Uterus (tissue), 3 donors: ENCODE measurements at regions not wholly inside any gene's neighbourhood (a gene's known extent, or its start where the extent isn't known, plus 50 kb on each side); places are given as distances from the start of the nearest gene placed in this dataset.
"Not testable (repeated sequence)": the region's sequence is repeated elsewhere in the genome, so short reads cannot be mapped to it uniquely, and the experiment has no call there.

Experiments
- DNase-seq, 2 donors: peaks; one replicate each; pipeline ENCODE4 v3.0.0-alpha.2; 2019 to 2020
- H3K27ac ChIP-seq, 2 donors: fragments of 200-600 bp; sonication (generic); 1 replicate in 1 of 2; 2 replicates in 1 of 2; pipeline ENCODE4 v1.5.1; 2016 to 2018
- H3K27me3 ChIP-seq, 2 donors: fragments of 200-600 bp; sonication (generic); one replicate each; pipeline ENCODE4 v1.5.1; 2018 to 2019; ENCODE audit warnings: control low read depth in 1 of 2
- H3K36me3 ChIP-seq, 2 donors: fragments of 200-600 bp; sonication (generic); one replicate each; pipeline ENCODE4 v1.5.1; 2019; ENCODE audit warnings: control low read depth in 1 of 2
- H3K4me1 ChIP-seq, 2 donors: fragments of 200-600 bp; sonication (generic); one replicate each; pipeline ENCODE4 v1.5.1; 2018 to 2019; ENCODE audit warnings: control low read depth in 1 of 2
- H3K4me3 ChIP-seq, 2 donors: fragments of 200-600 bp; sonication (generic); 1 replicate in 1 of 2; 2 replicates in 1 of 2; pipeline ENCODE4 v1.5.1; 2018 to 2019; ENCODE audit warnings: mild to moderate bottlenecking in 1 of 2
- H3K9me3 ChIP-seq, 2 donors: fragments of 200-600 bp; sonication (generic); one replicate each; pipeline ENCODE4 v1.5.1; 2019; ENCODE audit warnings: control low read depth in 1 of 2
- CTCF ChIP-seq, 4 experiments: fragments of 200-600 bp in 2 of 4; fragments of 450-650 bp in 2 of 4; sonication (generic) in 2 of 4; IDR thresholded peaks; one replicate each; pipeline ENCODE4 v1.5.1; 2016 to 2019; ENCODE audit warnings: antibody characterized with exemption in 4 of 4, mild to moderate bottlenecking in 2 of 4, moderate library complexity in 1 of 4
- POLR2A ChIP-seq, 2 donors: fragments of 450-650 bp; IDR thresholded peaks; one replicate each; pipeline ENCODE4 v1.6.1; 2016; ENCODE audit warnings: antibody characterized with exemption in 2 of 2, mild to moderate bottlenecking in 1 of 2, moderate library complexity in 1 of 2
- intact Hi-C: fragments of 100-400 bp; cut with DNase I; formaldehyde crosslinking; loops from one replicate; pipeline ENCODE4 v1.15.1; 2023; ENCODE audit warnings: low total_unique reads
- donor health status: DM: yes; HTN: yes; CAD: no.

DNA sequence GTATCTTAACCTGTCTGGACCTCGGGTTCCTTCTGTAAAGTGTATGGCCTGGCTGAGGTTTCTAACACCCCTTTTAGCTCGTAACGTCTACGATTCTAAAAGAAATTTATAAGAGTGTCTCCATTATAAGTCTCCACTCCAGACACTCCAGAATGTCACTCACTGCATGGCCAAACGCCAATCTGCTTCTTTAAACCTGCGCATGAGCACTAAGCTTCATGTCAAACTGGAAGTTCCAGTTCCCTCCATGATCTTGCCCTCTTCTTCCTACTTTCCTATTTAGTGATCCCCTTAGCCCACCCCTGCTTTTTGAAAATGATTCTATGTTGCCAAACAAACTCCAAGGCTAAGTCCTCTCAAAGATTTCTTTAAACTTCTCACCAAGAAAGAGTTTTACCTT lies 241.4 kb upstream of the NPVF start:
- Histone ChIP-seq H3K27me3 (no peaks in the 10 kb centered on the region), H3K4me1 (no peaks in the 10 kb centered on the region), H3K27ac (no peak overlapping the region), H3K9me3 (no peaks in the 10 kb centered on the region), H3K36me3 (no peaks in the 10 kb centered on the region), H3K4me3 (no peak overlapping the region)
- no peak for DNase-seq
- TF ChIP-seq CTCF (IDR thresholded peaks at IDR 0.05) (no peak), POLR2A (IDR thresholded peaks at IDR 0.05) (no peak)
- intact Hi-C loops: no loop called here

DNA sequence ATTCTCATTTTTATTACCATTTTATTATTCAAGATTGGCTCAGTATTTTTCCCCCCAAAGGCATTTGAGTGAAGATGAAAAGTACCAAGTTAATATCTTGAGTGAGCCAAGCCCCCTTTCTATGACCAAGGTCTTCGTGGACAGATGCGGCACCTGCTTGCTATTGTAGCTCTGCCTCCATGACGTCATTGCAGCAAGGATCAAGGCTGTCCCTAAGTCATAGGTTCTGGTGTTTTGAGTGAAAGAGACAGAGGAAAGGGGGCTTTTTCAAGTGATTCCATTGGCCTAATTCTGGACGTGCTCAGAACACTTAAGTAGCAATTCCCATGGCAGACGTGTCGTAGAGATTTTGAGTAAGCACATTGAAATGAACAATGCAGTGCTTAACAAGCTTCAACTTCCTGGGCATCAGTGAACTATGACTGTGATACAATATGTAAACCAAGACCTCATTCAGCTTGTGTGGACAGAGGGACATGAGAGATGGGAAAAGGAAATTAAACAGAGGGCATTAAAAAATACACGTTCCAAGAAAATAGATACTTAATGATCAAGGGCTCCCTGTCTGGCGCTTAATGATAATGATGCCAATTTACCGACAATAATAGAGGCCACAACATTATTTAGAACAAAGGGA lies 248.7 kb upstream of the NPVF start:
- Histone ChIP-seq H3K36me3 (no peaks in the 10 kb centered on the region), H3K4me3 (no peak overlapping the region), H3K9me3 (no peaks in the 10 kb centered on the region), H3K27ac (no peak overlapping the region), H3K4me1 (no peaks in the 10 kb centered on the region), H3K27me3 (no peaks in the 10 kb centered on the region)
- DNase-seq: no peak
- no peak for TF ChIP-seq CTCF (IDR thresholded peaks at IDR 0.05)
- no peak for TF ChIP-seq POLR2A (IDR thresholded peaks at IDR 0.05)
- intact Hi-C loops: no loop called here

GRCh38 chr7:25478221-25478620 lies 249.9 kb upstream of the NPVF start:
- H3K36me3 ChIP-seq, intact Hi-C loops: not testable (repeated sequence)

GRCh38 chr7:25478925-25479324 lies 250.6 kb upstream of the NPVF start:
- intact Hi-C loops: no loop called here
- Histone ChIP-seq H3K36me3 (no peaks in the 10 kb centered on the region), H3K4me3 (no peak overlapping the region), H3K27ac (no peak overlapping the region), H3K27me3 (no peaks in the 10 kb centered on the region), H3K9me3 (no peaks in the 10 kb centered on the region), H3K4me1 (no peaks in the 10 kb centered on the region)
- DNase-seq: no peak
- no peak for TF ChIP-seq CTCF (IDR thresholded peaks at IDR 0.05)
- no peak for TF ChIP-seq POLR2A (IDR thresholded peaks at IDR 0.05)

More at GRCh38 chr7:25478221-25478620, 249.9 kb upstream of the NPVF start:
- not testable (repeated sequence) for H3K27me3 ChIP-seq, H3K4me1 ChIP-seq, H3K27ac ChIP-seq, H3K4me3 ChIP-seq, DNase-seq, H3K9me3 ChIP-seq

- H3K9me3 ChIP-seq: no peaks in the 10 kb centered on the region
- no peak overlapping the region for H3K4me3 ChIP-seq
- H3K27me3 ChIP-seq: no peaks in the 10 kb centered on the region
- intact Hi-C loops: no loop called here
- no peak for DNase-seq
- no peak overlapping the region for H3K27ac ChIP-seq
- no peaks in the 10 kb centered on the region for H3K36me3 ChIP-seq
- TF ChIP-seq CTCF (IDR thresholded peaks at IDR 0.05) (no peak), POLR2A (IDR thresholded peaks at IDR 0.05) (no peak)
- H3K4me1 ChIP-seq: no peaks in the 10 kb centered on the region
Measured at GRCh38 chr7:25481891-25482290, 253.6 kb upstream of the NPVF start.

DNA sequence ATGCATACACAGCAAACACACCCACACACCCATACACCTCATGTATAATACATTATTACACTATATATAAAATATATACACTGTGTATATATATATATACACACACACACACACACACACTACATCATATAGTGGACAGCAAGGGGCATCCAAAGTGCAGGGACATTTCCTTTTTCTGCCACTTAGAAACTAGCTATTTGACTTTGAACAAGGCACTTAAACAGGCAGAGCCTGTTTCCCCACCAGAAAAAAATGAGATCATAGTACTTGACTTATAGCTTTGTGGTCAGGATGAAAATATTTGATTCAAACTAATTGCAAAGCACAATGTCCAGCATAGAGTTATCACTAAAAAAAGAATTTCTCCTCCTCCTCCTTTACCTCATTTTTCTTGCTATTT lies 254.3 kb upstream of the NPVF start:
- Histone ChIP-seq H3K27ac (no peak overlapping the region), H3K27me3 (no peaks in the 10 kb centered on the region), H3K36me3 (no peaks in the 10 kb centered on the region), H3K4me3 (no peak overlapping the region), H3K4me1 (no peaks in the 10 kb centered on the region), H3K9me3 (no peaks in the 10 kb centered on the region)
- intact Hi-C loops: no loop called here
- TF ChIP-seq CTCF (IDR thresholded peaks at IDR 0.05) (no peak), POLR2A (IDR thresholded peaks at IDR 0.05) (no peak)
- no peak for DNase-seq
